KMS-11 (cell line): ENCODE measurements at regions not wholly inside any gene's neighbourhood (a gene's known extent, or its start where the extent isn't known, plus 50 kb on each side); places are given as distances from the start of the nearest gene placed in this dataset.

Source experiments
- H2AFZ ChIP-seq: fragments of 200-600 bp; sonication (generic); 2 replicates; pipeline ENCODE4 v1.6.1; 2016; ENCODE audit warnings: antibody characterized with exemption, mixed run types, low read depth
- H3K27ac ChIP-seq: fragments of 200-600 bp; sonication (generic); 2 replicates; pipeline ENCODE4 v1.6.1; 2016; ENCODE audit warnings: mild to moderate bottlenecking, mixed run types
- H3K27me3 ChIP-seq: fragments of 200-600 bp; sonication (generic); 2 replicates; pipeline ENCODE4 v1.6.1; 2017; ENCODE audit warnings: mild to moderate bottlenecking, low read depth, mixed run types, moderate library complexity; ENCODE audit not compliant: insufficient read depth
- H3K36me3 ChIP-seq: fragments of 200-600 bp; sonication (generic); 2 replicates; pipeline ENCODE4 v1.6.1; 2017; ENCODE audit warnings: mild to moderate bottlenecking, mixed run types; ENCODE audit not compliant: insufficient read depth
- H3K4me1 ChIP-seq: fragments of 200-600 bp; sonication (generic); 2 replicates; pipeline ENCODE4 v1.6.1; 2016; ENCODE audit warnings: mild to moderate bottlenecking, low read depth, mixed run types; ENCODE audit not compliant: poor library complexity, severe bottlenecking
- H3K4me2 ChIP-seq: fragments of 200-600 bp; sonication (generic); 2 replicates; pipeline ENCODE4 v1.7.0; 2016; ENCODE audit warnings: mild to moderate bottlenecking, mixed run types
- H3K4me3 ChIP-seq: fragments of 200-600 bp; sonication (generic); IDR thresholded peaks from 2 replicates; pipeline ENCODE4 v1.6.1; 2017; ENCODE audit warnings: low read depth, low read length, mixed read lengths; ENCODE audit not compliant: insufficient read depth
- H3K79me2 ChIP-seq: fragments of 200-600 bp; sonication (generic); 2 replicates; pipeline ENCODE4 v1.6.1; 2016; ENCODE audit warnings: low read depth, mixed run types; ENCODE audit not compliant: insufficient read depth
- H3K9ac ChIP-seq: fragments of 200-600 bp; sonication (generic); 2 replicates; pipeline ENCODE4 v1.6.1; 2016; ENCODE audit warnings: mild to moderate bottlenecking, mixed run types
- H4K20me1 ChIP-seq: fragments of 200-600 bp; sonication (generic); 2 replicates; pipeline ENCODE4 v1.6.1; 2016; ENCODE audit warnings: mild to moderate bottlenecking, mixed run types; ENCODE audit not compliant: insufficient read depth
- TF ChIP-seq, protein P1 (sequence below): fragments of 200-600 bp; sonication (generic); conservative IDR thresholded peaks from 2 replicates; pipeline ENCODE4 v1.6.1; 2017; ENCODE audit warnings: low read depth, mild to moderate bottlenecking, antibody characterized with exemption, low read length, moderate library complexity, mixed read lengths

- Histone ChIP-seq H4K20me1 (no peaks in the 10 kb centered on the region), H3K4me1 (no peaks in the 10 kb centered on the region), H3K36me3 (no peaks in the 10 kb centered on the region), H3K27me3 (no peaks in the 10 kb centered on the region), H3K27ac (no peak overlapping the region), H3K4me3 (no peak overlapping the region), H3K9ac (no peak overlapping the region), H3K4me2 (no peak overlapping the region), H2AFZ (no peak overlapping the region), H3K79me2 (no peaks in the 10 kb centered on the region)
- TF ChIP-seq, protein P1, sequence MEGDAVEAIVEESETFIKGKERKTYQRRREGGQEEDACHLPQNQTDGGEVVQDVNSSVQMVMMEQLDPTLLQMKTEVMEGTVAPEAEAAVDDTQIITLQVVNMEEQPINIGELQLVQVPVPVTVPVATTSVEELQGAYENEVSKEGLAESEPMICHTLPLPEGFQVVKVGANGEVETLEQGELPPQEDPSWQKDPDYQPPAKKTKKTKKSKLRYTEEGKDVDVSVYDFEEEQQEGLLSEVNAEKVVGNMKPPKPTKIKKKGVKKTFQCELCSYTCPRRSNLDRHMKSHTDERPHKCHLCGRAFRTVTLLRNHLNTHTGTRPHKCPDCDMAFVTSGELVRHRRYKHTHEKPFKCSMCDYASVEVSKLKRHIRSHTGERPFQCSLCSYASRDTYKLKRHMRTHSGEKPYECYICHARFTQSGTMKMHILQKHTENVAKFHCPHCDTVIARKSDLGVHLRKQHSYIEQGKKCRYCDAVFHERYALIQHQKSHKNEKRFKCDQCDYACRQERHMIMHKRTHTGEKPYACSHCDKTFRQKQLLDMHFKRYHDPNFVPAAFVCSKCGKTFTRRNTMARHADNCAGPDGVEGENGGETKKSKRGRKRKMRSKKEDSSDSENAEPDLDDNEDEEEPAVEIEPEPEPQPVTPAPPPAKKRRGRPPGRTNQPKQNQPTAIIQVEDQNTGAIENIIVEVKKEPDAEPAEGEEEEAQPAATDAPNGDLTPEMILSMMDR = no peak
These were observed 328.4 kb downstream of the TPBG start for GRCh38 chr6:82691997-82692396.

DNA sequence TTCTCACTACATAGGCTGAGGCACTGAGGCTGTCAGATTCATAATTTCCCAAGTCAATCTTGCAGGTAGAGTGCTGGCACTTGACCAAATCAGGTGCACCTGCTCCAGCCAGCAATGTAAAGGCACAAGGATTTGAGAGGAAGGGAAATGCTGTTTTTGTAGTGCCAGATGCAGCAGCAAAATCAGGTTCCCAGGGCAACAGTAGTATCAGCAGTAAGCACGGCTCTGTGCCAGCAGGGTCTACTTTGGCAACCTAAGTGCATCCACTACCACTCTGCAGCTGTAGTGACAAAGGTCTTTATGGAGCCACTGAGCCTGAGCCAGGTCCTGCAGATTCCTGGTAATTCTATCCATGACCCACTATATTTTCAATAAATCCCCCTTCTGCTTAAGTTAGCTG lies 329.5 kb downstream of the TPBG start:
- Histone ChIP-seq H3K79me2 (no peaks in the 10 kb centered on the region), H3K36me3 (no peaks in the 10 kb centered on the region), H3K4me2 (no peak overlapping the region), H3K9ac (no peak overlapping the region), H4K20me1 (no peaks in the 10 kb centered on the region), H3K4me3 (no peak overlapping the region), H3K27ac (no peak overlapping the region), H3K4me1 (no peaks in the 10 kb centered on the region), H2AFZ (no peak overlapping the region), H3K27me3 (no peaks in the 10 kb centered on the region)
- TF ChIP-seq, protein P1 = no peak

DNA sequence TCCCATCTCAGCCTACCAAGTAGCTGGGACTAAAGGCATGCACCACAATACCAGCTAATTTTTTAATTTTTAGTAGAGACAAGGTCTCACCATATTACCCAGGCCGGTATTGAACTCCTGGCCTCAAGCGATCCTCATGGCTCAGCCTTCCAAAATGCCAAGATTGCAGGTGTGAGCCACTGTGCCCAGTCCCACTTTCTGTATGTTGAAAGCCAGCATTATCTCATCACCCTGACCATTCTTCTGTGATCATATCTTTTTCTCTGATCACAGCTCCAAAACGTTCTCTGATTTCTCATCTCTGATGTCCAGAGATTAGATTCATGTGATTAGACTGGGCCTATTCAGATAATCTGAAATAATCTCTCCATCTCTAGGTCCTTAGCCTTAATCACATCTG lies 337.7 kb downstream of the TPBG start:
- H2AFZ ChIP-seq = no peak overlapping the region
- no peak overlapping the region for H3K4me3 ChIP-seq
- no peak overlapping the region for H3K9ac ChIP-seq
- H4K20me1 ChIP-seq = no peaks in the 10 kb centered on the region
- no peak overlapping the region for H3K4me2 ChIP-seq
- no peaks in the 10 kb centered on the region for H3K27me3 ChIP-seq
- no peaks in the 10 kb centered on the region for H3K4me1 ChIP-seq
- TF ChIP-seq, protein P1 = no peak
- H3K79me2 ChIP-seq = no peaks in the 10 kb centered on the region
- no peak overlapping the region for H3K27ac ChIP-seq
- no peaks in the 10 kb centered on the region for H3K36me3 ChIP-seq

- Histone ChIP-seq H3K9ac (no peak overlapping the region), H3K79me2 (no peaks in the 10 kb centered on the region), H3K4me3 (no peak overlapping the region), H3K27ac (no peak overlapping the region), H3K4me2 (no peak overlapping the region), H3K4me1 (no peaks in the 10 kb centered on the region), H2AFZ (no peak overlapping the region), H4K20me1 (no peaks in the 10 kb centered on the region), H3K27me3 (no peaks in the 10 kb centered on the region), H3K36me3 (no peaks in the 10 kb centered on the region)
- TF ChIP-seq, protein P1 = no peak
These were observed 339.0 kb downstream of the TPBG start for GRCh38 chr6:82702574-82702973.

- H3K79me2 ChIP-seq = no peaks in the 10 kb centered on the region
- no peaks in the 10 kb centered on the region for H3K4me1 ChIP-seq
These were observed 339.6 kb downstream of the TPBG start for GRCh38 chr6:82703230-82703629.

More at GRCh38 chr6:82703230-82703629, 339.6 kb downstream of the TPBG start:
- no peak overlapping the region for H3K9ac ChIP-seq
- no peak overlapping the region for H3K4me3 ChIP-seq
- no peaks in the 10 kb centered on the region for H3K27me3 ChIP-seq
- H2AFZ ChIP-seq = no peak overlapping the region
- H3K27ac ChIP-seq = no peak overlapping the region
- TF ChIP-seq, protein P1 = no peak
- no peaks in the 10 kb centered on the region for H4K20me1 ChIP-seq
- no peak overlapping the region for H3K4me2 ChIP-seq
- H3K36me3 ChIP-seq = no peaks in the 10 kb centered on the region
